Breast epithelium (tissue), 3 donors: ENCODE measurements at regions not wholly inside any gene's neighbourhood (a gene's known extent, or its start where the extent isn't known, plus 50 kb on each side); places are given as distances from the start of the nearest gene placed in this dataset.

Source experiments
- CTCF ChIP-seq, 3 donors: fragments of 450-650 bp; IDR thresholded peaks; one replicate each; pipeline ENCODE4 v1.5.1; 2016 to 2017; ENCODE audit warnings: antibody characterized with exemption in 3 of 3, mild to moderate bottlenecking in 3 of 3, moderate library complexity in 3 of 3
- POLR2A ChIP-seq: fragments of 450-650 bp; IDR thresholded peaks from one replicate; pipeline ENCODE4 v1.6.1; 2016; ENCODE audit warnings: antibody characterized with exemption, mild to moderate bottlenecking, moderate library complexity
- POLR2AphosphoS5 ChIP-seq, 3 donors: sonication (generic); formaldehyde crosslinking; IDR thresholded peaks; one replicate each; pipeline ENCODE4 v1.6.1; 2017; ENCODE audit warnings: antibody characterized with exemption in 3 of 3

- TF ChIP-seq POLR2AphosphoS5 (IDR thresholded peaks at IDR 0.05) (no peak), CTCF (IDR thresholded peaks at IDR 0.05) (no peak), POLR2A (no peak)
These were observed 443.8 kb upstream of the EPHA6 start for GRCh38 chr3:96370637-96371036.
